ENCODE measurements at regions not wholly inside any gene's neighbourhood (a gene's known extent, or its start where the extent isn't known, plus 50 kb on each side); places are given as distances from the start of the nearest gene placed in this dataset.
"Not testable (repeated sequence)": the region's sequence is repeated elsewhere in the genome, so short reads cannot be mapped to it uniquely, and the experiment has no call there.

DNA sequence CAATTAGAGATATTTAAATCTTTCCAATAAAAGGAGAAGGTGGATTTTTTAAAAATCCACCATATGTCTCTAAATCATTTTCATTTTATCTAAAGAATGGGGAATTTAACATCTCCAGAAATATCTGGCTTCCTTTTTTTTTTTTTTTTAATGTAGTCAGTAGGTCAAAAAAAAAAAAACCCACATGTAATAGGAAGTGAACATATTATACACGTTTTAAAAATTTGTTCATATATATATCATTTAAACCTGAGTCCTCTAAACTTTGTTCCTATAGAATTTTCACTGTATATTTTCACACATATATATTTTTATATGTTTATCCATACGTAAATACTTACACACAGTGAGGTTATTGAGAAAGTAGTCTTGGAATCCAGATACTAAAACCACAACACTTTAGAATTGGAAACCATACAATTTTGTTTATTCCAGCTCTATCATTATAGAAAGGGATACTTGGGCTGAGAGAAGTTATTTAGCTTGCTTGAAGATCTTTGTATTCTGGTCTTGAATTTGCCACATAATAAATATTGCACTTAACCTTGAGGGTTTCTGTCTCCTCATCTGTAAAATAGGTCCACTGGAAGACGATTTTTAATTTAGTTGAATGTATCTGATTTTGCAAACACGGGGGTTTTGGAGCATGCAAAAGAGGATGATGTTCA lies 62.1 kb upstream of the ZNF217 start:
- ATAC-seq: no peak
- intact Hi-C loops (cut with DNase I): loop anchor here (5.0 kb wide), 1 partner anchor 33 kb away; no protein-coding TSS in a partner anchor
- no peak for DNase-seq (ENCODE audit: missing footprints)

- intact Hi-C loops (cut with DNase I): loop anchor here (5.0 kb wide), 2 partner anchors 33 to 82 kb away; no protein-coding TSS in a partner anchor
- DNase-seq (ENCODE audit: missing footprints) (no peak), ATAC-seq (peak; percentile 49)
Measured at GRCh38 chr20:53654932-53655624, 61.4 kb upstream of the ZNF217 start.

- intact Hi-C loops (cut with DNase I): loop anchor here (5.0 kb wide), 1 partner anchor 83 kb away; no protein-coding TSS in a partner anchor
- ATAC-seq; DNase-seq (ENCODE audit: missing footprints): not testable (repeated sequence)
Measured at GRCh38 chr20:53654521-53654920, 60.9 kb upstream of the ZNF217 start.

DNA sequence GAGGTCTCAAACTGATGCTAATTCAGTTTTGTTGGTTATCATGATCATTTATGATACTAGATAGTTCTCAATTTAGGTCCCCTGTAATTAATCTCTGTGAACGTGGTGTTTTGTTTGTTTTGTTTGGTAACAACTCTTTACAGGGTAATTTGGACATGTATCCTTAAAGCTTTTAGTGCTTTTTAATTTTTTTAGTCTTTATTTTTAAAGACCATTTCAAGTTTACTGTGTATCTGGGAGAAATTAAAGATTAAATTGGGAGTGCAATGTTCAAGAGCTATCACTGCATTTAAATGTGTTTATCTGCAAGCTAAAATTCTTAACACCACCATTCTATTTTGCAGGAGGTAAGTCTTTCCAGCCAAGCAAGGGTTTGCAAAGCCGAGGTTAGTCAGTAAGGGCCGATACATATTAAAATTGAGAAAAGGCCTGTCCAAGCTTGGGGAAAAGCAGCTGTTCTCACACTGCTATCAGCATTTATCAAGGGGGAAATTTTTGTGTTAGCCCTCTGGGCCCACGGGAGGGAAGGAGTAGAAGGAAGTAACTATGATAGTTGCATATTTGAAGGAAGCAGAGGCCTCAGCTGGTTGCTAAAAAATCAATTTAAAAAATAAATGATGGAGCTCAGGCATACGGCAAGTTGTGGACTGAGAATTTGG lies 59.3 kb upstream of the ZNF217 start:
- ATAC-seq (peak; percentile 68), DNase-seq (ENCODE audit: missing footprints) (no peak)
- intact Hi-C loops (cut with DNase I): loop anchor here (5.0 kb wide), 1 partner anchor 84 kb away; no protein-coding TSS in a partner anchor

GRCh38 chr20:53652090-53652858 lies 58.6 kb upstream of the ZNF217 start:
- no peak for ATAC-seq
- intact Hi-C loops (cut with DNase I): loop anchor here (5.0 kb wide), 1 partner anchor 85 kb away; no protein-coding TSS in a partner anchor
- DNase-seq (ENCODE audit: missing footprints): no peak

- ATAC-seq; DNase-seq (ENCODE audit: missing footprints); intact Hi-C loops (cut with DNase I): not testable (repeated sequence)
Measured at GRCh38 chr20:53649493-53649892, 55.9 kb upstream of the ZNF217 start.

DNA sequence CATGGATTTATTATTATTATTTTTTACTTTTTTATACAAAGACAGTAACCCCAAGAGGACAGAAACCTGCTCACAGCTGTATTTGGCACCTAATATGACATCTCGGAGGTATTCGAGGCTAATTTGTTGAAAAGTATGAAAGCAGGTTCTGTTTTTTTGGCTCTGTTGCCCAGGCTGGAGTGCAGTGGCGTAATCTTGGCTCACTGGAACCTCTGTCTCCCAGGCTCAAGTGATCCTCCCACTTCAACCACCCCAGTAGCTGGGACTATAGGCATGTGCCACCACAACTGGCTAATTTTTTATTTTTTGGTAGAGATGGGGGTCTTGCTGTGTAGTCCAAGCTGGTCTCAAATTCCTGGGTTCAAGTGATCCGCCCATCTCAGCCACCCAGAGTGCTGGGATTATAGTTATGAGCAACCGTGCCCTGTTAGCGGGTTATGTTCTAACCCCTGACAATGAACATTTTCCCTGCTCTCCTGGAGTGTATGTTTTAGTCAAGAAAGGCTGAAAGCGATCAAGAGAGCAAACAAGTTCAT lies 53.7 kb upstream of the ZNF217 start:
- intact Hi-C loops (cut with DNase I): no loop called here
- DNase-seq (ENCODE audit: missing footprints) (no peak), ATAC-seq (no peak)

DNA sequence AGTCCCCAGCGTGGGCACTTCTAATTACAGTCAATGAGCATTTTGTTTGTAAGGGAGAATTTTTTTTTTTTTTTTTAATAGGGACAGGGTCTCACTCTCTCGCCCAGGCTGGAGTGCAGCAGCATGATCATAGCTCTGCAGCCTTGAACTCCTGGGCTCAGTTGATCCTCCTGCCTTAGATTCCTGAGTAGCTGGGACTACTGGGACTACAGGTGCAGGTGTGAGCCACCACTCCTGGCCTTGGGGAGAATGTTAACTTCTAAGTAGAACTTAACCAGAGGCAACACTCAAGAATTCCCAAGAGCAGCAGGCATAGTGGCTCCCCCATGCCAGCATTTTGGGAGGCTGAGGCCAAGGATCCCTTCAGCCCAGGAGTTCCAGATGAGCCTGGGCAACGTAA lies 52.9 kb upstream of the ZNF217 start:
- DNase-seq (ENCODE audit: missing footprints): no peak
- intact Hi-C loops (cut with DNase I): no loop called here
- no peak for ATAC-seq

DNA sequence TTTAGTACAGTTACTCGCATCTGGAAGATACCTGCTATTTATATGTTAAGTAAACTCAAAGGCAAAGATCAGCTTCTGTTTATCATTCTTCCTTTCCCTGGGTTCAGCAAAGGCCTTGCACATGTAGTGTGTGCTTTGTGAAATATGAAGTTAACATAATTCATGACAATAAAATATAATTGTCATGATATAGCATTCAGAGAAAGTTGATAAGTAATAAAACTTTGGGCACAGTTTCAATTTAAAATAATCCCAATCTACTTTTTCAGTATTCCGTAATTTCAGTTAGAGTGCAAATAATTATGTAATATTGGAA lies 51.9 kb upstream of the ZNF217 start:
- ATAC-seq (no peak), DNase-seq (ENCODE audit: missing footprints) (no peak)
- intact Hi-C loops (cut with DNase I): no loop called here

- intact Hi-C loops (cut with DNase I); ATAC-seq; DNase-seq (ENCODE audit: missing footprints): not testable (repeated sequence)
Measured at GRCh38 chr20:53644108-53644507, 50.5 kb upstream of the ZNF217 start.

All from Right ventricle myocardium inferior (tissue), 1 donor.